Activated T-helper 1 cell treated with anti-CD3 and anti-CD28 coated beads, Interleukin-12 subunit alpha, Interleukin-12 subunit beta, Interleukin-2, Interleukin-4 antibody, amounts not matched to agents 30 ng/mL and 10 ng/mL and 1 ng/mL, durations not matched to agents 14 hours and 24 hours and 36 hours (primary cell): ENCODE measurements at regions not wholly inside any gene's neighbourhood (a gene's known extent, or its start where the extent isn't known, plus 50 kb on each side); places are given as distances from the start of the nearest gene placed in this dataset.
"Not testable (repeated sequence)": the region's sequence is repeated elsewhere in the genome, so short reads cannot be mapped to it uniquely, and the experiment has no call there.

ENCODE experiments used
- DNase-seq: peaks from one replicate; pipeline ENCODE4 v3.0.0; 2021; ENCODE audit warnings: low spot score
- H3K27ac Mint-ChIP-seq: one replicate; pipeline ENCODE4 v1.8.0; 2021; ENCODE audit warnings: mild to moderate bottlenecking, mixed read lengths
- H3K27me3 Mint-ChIP-seq: one replicate; pipeline ENCODE4 v1.8.0; 2022; ENCODE audit warnings: mild to moderate bottlenecking, moderate library complexity, mixed read lengths; ENCODE audit not compliant: insufficient read depth
- H3K36me3 Mint-ChIP-seq: one replicate; pipeline ENCODE4 v1.8.0; 2021; ENCODE audit warnings: low read depth, mixed read lengths
- H3K4me1 Mint-ChIP-seq: one replicate; pipeline ENCODE4 v1.8.0; 2021; ENCODE audit warnings: low read depth, mixed read lengths
- H3K4me3 Mint-ChIP-seq: one replicate; pipeline ENCODE4 v1.8.0; 2021; ENCODE audit warnings: mild to moderate bottlenecking, moderate library complexity, mixed read lengths
- H3K9me3 Mint-ChIP-seq: one replicate; pipeline ENCODE4 v1.8.0; 2021; ENCODE audit warnings: mixed read lengths
- intact Hi-C: fragments of 100-400 bp; cut with micrococcal nuclease; formaldehyde crosslinking; loops from one replicate; pipeline ENCODE4 v1.15.1; 2024

DNA sequence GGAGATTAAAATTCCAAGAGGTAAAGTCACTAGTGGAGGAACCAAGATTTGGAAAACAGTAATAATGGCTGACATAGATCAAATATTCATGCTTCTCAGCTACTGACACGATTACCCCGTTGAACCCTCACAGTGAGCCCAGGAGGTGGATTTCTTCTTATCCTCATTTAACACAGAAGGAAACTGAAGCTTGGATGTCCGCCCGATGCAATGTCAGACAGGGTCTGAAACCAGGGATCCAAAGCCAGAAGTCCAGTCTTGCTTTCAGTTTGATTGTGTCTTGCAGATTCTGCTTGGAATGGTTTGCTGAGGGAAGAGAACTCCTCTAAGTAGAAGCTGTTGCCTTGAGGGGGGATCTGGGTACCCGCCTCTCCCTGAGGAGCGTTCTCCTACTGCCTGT, 404.7 kb downstream of the KCNRG start:
- Mint-ChIP-seq H3K4me1 (peaks cover 7% of the 10 kb centered on the region), H3K27me3 (peaks cover 7% of the 10 kb centered on the region), H3K36me3 (no peaks in the 10 kb centered on the region), H3K27ac (no peak overlapping the region), H3K4me3 (no peak overlapping the region), H3K9me3 (peaks cover 4% of the 10 kb centered on the region)
- no peak for DNase-seq
- intact Hi-C loops, result no loop called here

DNA sequence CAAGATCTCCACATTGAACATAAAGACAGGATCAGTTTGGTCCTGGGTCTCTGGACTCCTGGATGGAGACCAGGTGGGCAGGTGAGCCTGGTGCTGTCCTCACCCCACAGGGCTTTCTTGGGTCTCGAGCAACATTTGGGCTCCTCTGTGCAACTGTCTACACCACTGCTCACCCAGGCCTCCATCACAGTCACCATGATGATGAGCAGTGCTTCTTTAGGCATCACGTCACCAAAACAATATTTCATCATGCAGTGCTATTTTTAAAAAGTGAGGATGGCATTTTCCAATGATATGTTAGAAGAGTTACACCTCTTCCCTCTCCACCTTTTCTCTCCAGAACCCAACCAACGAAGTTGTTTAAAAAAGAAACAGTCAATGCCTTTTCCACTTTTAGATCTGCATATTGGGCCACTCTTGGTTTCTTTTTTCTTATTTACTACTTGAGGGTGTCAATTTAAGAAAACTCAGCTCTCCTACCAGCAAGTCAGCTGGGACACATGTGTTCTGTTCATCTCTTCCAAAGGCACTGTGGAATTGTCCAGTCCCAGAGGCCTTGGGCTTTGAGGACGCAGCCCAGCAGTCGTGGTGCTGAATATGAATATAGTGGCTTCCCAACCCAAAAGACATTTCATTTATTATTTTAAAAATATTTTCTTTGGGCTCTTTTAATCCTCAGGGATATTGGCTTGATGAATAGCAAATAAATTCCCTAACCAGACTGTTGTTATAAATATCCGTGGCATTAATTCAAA, 405.7 kb downstream of the KCNRG start:
- Mint-ChIP-seq H3K36me3 (no peaks in the 10 kb centered on the region), H3K4me1 (peaks cover 7% of the 10 kb centered on the region), H3K4me3 (no peak overlapping the region), H3K27ac (no peak overlapping the region), H3K27me3 (peaks cover 7% of the 10 kb centered on the region), H3K9me3 (no peaks in the 10 kb centered on the region)
- intact Hi-C loops, result no loop called here
- no peak for DNase-seq

DNA sequence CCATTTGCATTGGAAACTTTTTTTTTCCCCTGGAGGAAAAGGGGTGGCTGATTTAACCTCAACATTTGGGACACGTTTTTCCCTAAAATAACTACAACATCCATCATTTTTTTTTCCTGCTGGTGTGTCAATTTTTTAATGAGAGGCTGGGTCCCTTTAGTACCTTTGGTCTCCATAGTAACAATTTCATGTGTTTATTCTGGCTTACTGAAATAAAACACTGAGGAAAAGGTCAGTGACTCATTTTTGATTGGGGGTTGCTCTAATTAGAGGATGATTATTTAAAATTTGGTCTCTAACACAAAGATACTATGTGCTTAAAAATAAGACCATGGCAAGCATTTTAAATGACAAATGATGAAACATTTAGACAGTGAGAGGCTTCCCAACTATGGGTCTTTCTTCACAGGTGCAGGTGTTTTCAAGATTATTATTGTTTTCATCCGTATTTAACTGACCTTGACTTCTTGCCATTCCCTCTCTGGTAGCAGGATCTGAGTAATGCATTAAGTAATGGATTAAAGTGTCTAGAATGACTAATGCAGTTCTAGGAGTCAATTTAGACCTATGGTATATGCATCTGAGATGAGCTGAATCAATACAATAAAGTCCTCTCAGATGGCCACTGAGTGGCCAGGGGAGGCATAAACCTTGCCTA, 406.4 kb downstream of the KCNRG start:
- no peak for DNase-seq
- intact Hi-C loops, result no loop called here
- Mint-ChIP-seq H3K36me3 (peaks cover under 1% of the 10 kb centered on the region), H3K27me3 (peaks cover 7% of the 10 kb centered on the region), H3K4me1 (peaks cover 7% of the 10 kb centered on the region), H3K4me3 (no peak overlapping the region), H3K9me3 (no peaks in the 10 kb centered on the region), H3K27ac (no peak overlapping the region)

DNA sequence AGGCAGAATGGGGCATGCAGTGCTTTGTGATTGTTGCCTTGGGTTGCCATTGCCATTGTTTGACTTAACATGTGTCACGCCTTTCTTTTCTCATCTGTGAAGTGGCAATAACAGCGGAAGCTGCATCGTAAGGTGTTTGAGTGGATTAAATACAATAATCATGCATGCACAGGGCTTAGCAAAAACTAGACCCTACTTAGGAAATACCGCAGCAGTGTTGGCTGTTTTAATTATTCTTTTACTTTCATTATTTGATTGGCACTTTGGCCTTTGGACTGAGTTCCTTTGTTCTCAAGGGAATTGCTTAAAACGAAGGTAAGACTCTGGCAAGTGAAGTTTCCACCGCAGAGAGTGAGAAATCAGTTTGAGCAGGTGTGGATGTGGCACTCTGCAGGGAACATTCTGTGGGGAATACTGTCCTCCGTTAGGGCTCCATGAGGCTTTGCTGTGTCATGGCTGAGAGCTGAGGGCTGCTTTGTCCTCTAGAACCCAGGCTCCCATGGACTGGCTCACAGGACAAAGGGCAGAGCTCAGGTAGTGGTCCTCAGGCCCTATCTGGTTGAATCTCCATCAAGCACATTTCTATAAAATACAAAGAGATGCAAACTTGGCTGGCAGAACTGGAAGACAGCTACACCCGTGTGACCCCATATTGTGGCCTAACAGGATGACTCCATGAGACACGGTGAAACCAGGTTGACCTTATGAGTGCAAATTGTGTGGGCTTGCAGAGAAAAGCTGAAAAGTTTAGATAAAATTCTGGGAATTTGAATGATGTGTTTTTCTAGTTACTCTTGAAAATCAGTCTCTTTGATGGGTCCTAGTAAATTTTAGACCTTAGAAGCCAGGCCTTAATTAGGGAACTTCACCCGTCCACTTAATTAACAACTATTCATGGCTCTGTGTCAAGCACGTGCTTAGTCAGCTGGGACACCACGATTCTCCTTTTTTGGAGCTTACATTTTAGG, 407.2 kb downstream of the KCNRG start:
- intact Hi-C loops, result no loop called here
- peaks cover 7% of the 10 kb centered on the region for H3K27me3 Mint-ChIP-seq
- peaks cover 7% of the 10 kb centered on the region for H3K4me1 Mint-ChIP-seq
- H3K9me3 Mint-ChIP-seq, result no peaks in the 10 kb centered on the region
- H3K27ac Mint-ChIP-seq, result no peak overlapping the region
- DNase-seq, result no peak
- no peak overlapping the region for H3K4me3 Mint-ChIP-seq
- H3K36me3 Mint-ChIP-seq, result peaks cover 2% of the 10 kb centered on the region

DNA sequence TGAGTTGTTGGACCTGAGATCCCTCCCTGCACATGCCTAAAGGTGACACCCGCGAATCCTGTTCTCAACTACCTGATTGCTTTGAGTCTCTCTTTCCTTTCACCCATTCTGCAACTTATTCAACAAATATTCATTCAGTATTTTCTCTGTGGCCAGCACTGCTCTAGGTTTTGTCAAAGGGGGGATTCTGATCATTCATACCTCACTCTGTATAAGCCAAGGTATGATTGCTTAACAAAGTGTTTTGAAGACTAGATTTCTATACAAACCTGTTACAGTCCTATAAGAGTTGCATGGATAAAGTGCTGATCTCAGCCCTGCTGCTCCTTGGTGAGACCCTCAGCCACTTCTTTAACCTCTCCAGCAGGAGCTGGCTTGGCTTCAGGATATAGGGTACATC, 409.7 kb downstream of the KCNRG start:
- intact Hi-C loops, result no loop called here
- no peak overlapping the region for H3K27ac Mint-ChIP-seq
- H3K9me3 Mint-ChIP-seq, result peaks cover 4% of the 10 kb centered on the region
- peaks cover 2% of the 10 kb centered on the region for H3K36me3 Mint-ChIP-seq
- peaks cover 18% of the 10 kb centered on the region for H3K4me1 Mint-ChIP-seq
- DNase-seq, result no peak
- H3K4me3 Mint-ChIP-seq, result no peak overlapping the region
- peaks cover 4% of the 10 kb centered on the region for H3K27me3 Mint-ChIP-seq

DNA sequence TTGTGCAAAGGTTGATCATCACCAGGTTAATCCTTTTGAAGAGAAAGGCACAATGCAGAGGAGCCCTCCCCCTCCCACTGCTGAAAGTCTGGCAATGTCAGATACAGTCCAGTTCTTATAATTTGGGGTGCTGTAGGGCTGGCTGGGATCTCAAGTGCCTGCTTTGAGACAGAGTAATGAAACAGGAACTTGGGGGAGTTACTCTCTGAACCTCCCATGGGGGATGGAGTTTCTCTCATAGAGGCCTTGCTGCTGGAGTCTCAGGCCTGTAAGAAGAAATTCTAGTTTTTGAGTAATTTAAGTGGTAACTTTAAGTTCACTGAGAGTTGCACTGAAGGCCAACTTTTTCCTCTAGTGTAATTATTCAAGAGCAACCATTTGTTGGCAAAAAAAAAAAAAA, 410.5 kb downstream of the KCNRG start:
- DNase-seq, result no peak
- peaks cover 18% of the 10 kb centered on the region for H3K4me1 Mint-ChIP-seq
- intact Hi-C loops, result no loop called here
- H3K27me3 Mint-ChIP-seq, result peaks cover 5% of the 10 kb centered on the region
- H3K36me3 Mint-ChIP-seq, result peaks cover 2% of the 10 kb centered on the region
- peaks cover 4% of the 10 kb centered on the region for H3K9me3 Mint-ChIP-seq
- H3K4me3 Mint-ChIP-seq, result no peak overlapping the region
- H3K27ac Mint-ChIP-seq, result no peak overlapping the region

DNA sequence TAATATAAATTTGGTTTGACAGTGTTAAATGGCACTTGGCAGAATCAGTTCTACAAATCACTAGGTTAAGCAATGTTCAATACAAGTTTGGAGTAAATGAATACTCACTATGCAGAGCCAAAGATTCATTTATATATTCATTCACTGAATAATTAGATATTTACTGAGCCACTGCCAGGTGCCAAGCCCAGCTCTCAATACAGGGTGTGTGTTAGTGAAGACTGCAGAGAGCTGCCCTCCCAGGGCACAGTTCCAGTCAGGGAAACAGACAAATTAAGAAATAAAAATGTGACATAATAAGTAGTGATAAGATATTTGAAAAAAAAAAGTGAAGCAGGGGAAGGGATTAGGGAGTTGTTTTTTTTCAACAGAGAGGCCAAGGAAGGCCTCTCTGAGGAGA, 411.7 kb downstream of the KCNRG start:
- Mint-ChIP-seq H3K36me3 (peaks cover 2% of the 10 kb centered on the region), H3K4me1 (peaks cover 18% of the 10 kb centered on the region), H3K27ac (no peak overlapping the region), H3K4me3 (no peak overlapping the region), H3K27me3 (peaks cover 5% of the 10 kb centered on the region), H3K9me3 (peaks cover 4% of the 10 kb centered on the region)
- intact Hi-C loops, result no loop called here
- DNase-seq, result no peak

- intact Hi-C loops, H3K27me3 Mint-ChIP-seq, H3K36me3 Mint-ChIP-seq, H3K27ac Mint-ChIP-seq, H3K9me3 Mint-ChIP-seq, DNase-seq, H3K4me3 Mint-ChIP-seq: not testable (repeated sequence)
- H3K4me1 Mint-ChIP-seq, result peaks cover 15% of the 10 kb centered on the region
These were observed 412.3 kb downstream of the KCNRG start for GRCh38 chr13:50427511-50427910.

DNA sequence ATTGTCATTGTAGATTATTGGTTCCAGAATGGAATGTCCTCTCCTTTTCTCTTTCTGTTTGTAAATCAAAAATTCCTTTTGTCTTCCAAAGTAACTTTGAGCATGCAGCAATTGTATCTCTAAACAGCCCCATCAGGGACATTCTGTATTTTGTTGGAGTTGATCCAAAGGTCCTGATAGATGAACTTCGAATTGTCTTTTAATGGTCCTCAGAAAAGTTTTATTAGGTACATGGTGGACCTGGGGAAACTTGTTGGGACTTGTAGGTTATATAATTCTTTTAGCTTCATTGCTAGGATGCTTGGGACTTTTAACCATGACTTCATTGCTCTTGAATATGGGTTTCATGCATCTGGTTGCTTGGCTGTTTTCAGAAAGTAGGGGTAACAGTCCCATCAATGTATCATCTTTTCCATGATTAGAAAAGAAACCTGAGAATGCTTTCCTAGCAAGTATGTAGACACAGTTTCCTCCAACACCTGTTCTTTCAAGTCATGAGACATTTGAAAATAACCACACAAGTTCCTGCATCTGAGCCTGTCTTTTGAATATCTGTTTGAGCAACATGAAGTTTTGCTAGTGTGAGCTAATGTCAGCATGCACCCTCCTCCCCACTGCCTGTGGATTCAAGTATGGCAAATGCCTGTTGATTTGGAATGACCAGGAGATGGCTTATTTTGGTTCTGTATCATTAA, 413.1 kb downstream of the KCNRG start:
- H3K36me3 Mint-ChIP-seq, result peaks cover 2% of the 10 kb centered on the region
- H3K9me3 Mint-ChIP-seq, result peaks cover 4% of the 10 kb centered on the region
- H3K4me3 Mint-ChIP-seq, result no peak overlapping the region
- H3K4me1 Mint-ChIP-seq, result peaks cover 11% of the 10 kb centered on the region
- peaks cover 5% of the 10 kb centered on the region for H3K27me3 Mint-ChIP-seq
- H3K27ac Mint-ChIP-seq, result peak overlapping the region; percentile 56
- no peak for DNase-seq
- intact Hi-C loops, result loop anchor here (1.0 to 2.0 kb wide), 5 partner anchors 20 to 346 kb away; no protein-coding TSS in a partner anchor

- peaks cover 4% of the 10 kb centered on the region for H3K9me3 Mint-ChIP-seq
- no peak overlapping the region for H3K27ac Mint-ChIP-seq
- peaks cover 4% of the 10 kb centered on the region for H3K27me3 Mint-ChIP-seq
- intact Hi-C loops, result no loop called here
- no peak for DNase-seq
- H3K4me3 Mint-ChIP-seq, result no peak overlapping the region
- H3K4me1 Mint-ChIP-seq, result no peaks in the 10 kb centered on the region
- H3K36me3 Mint-ChIP-seq, result no peaks in the 10 kb centered on the region
These were observed 408.5 kb downstream of the DLEU7 start for GRCh38 chr13:50435011-50435410.

GRCh38 chr13:50437252-50437651, 406.2 kb downstream of the DLEU7 start:
- Mint-ChIP-seq H3K36me3 (no peaks in the 10 kb centered on the region), H3K4me3 (no peak overlapping the region), H3K27ac (no peak overlapping the region), H3K9me3 (peaks cover 4% of the 10 kb centered on the region), H3K27me3 (peaks cover 3% of the 10 kb centered on the region), H3K4me1 (no peaks in the 10 kb centered on the region)
- DNase-seq, result no peak
- intact Hi-C loops, result no loop called here

DNA sequence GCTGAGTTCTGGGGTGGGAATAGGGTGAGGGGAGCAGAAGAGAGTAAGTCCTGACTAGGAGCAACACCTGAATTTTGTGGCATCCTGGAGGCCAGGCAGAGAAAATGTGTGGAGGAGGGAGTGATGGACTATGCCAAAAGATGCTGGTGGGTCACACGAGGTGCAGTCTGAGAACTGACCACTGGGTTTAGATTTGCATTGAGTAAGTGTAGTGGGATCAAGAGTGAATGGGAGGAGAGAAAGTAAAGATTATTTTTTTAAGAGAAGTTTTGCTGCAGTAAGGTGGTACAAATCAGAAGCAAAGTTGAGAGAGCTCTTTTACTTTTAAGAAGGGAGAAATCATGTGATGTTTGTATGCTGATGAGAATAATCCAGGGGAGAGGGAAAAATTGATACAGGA, 405.1 kb downstream of the DLEU7 start:
- Mint-ChIP-seq H3K9me3 (peaks cover 4% of the 10 kb centered on the region), H3K27me3 (peaks cover 3% of the 10 kb centered on the region), H3K36me3 (no peaks in the 10 kb centered on the region), H3K4me3 (no peak overlapping the region), H3K4me1 (no peaks in the 10 kb centered on the region), H3K27ac (no peak overlapping the region)
- DNase-seq, result no peak
- intact Hi-C loops, result no loop called here
